K562 (cell line): ENCODE measurements at regions not wholly inside any gene's neighbourhood (a gene's known extent, or its start where the extent isn't known, plus 50 kb on each side); places are given as distances from the start of the nearest gene placed in this dataset.

ENCODE experiments used
- ATAC-seq: fragments of 200-7000 bp; cut with Tn5 transposase; 3 replicates; pipeline ENCODE4 v1.9.1; 2020; ENCODE audit warnings: moderate library complexity
- BruUV-seq: library from RNA; stranded (reverse); fragments of 400-500 nt; replicated peaks from 2 replicates; lab custom pipeline; 2021; lab: Mats Ljungman, UMichigan
- CTCF ChIA-PET: fragments of 300-600 bp; formaldehyde crosslinking; extraction: SDS; loops from one replicate; lab custom pipeline; 2021; ENCODE audit warnings: low intra/inter-chr PET ratio; lab: Yijun Ruan, JAX
- POLR2A ChIA-PET: fragments of 300-600, 350-650 bp; sonication (Branson Sonifier 250); formaldehyde crosslinking; extraction: SDS; loops from one replicate; lab custom pipeline; 2021; ENCODE audit warnings: antibody characterized with exemption, inconsistent platforms; lab: Yijun Ruan, JAX
- DNase-seq, 4 experiments: peaks; one replicate each; pipeline versions ENCODE4 v3.0.0 to v3.0.0-alpha.2; 2011 to 2018; ENCODE audit warnings: low spot score in 3 of 4, mixed read lengths in 3 of 4; ENCODE audit errors: extremely low read depth in 1 of 4
- FAIRE-seq: peaks from 2 replicates; lab custom pipeline; 2011; peaks lifted over from hg19 to GRCh38; lab: Jason Lieb, UNC
- H2AFZ ChIP-seq: 2 replicates; pipeline ENCODE4 v1.6.0; 2011; ENCODE audit warnings: low read depth, low read length, control low read depth, inconsistent platforms
- H3K27ac ChIP-seq: fragments of 200-600 bp; 3 replicates; pipeline ENCODE4 v1.8.0; 2011; ENCODE audit warnings: low read depth, mild to moderate bottlenecking, control low read depth, inconsistent platforms, low read length, moderate library complexity, mixed read lengths; ENCODE audit errors: extremely low read depth
- H3K27me3 ChIP-seq, 2 experiments: fragments of 300-600 bp in 1 of 2; 2 replicates in 1 of 2; 3 replicates in 1 of 2; pipeline versions ENCODE4 v1.6.0 to v1.8.0; 2011; ENCODE audit warnings: inconsistent platforms in 2 of 2, low read length in 2 of 2, mild to moderate bottlenecking in 1 of 2, mixed read lengths in 1 of 2, moderate library complexity in 1 of 2; ENCODE audit not compliant: control insufficient read depth in 2 of 2, insufficient read depth in 2 of 2
- H3K36me3 ChIP-seq: fragments of 300-600 bp; 3 replicates; pipeline ENCODE4 v1.8.0; 2011; ENCODE audit warnings: mild to moderate bottlenecking, low read length, inconsistent platforms; ENCODE audit not compliant: control insufficient read depth, insufficient read depth
- H3K4me1 ChIP-seq, 2 experiments: fragments of 200-600 bp in 1 of 2; replicated peaks in 1 of 2; 2 replicates in 1 of 2; 3 replicates in 1 of 2; pipeline versions ENCODE4 v1.5.1 to v1.8.0; 2011; ENCODE audit warnings: inconsistent platforms in 2 of 2, low read length in 2 of 2, mild to moderate bottlenecking in 1 of 2, mixed read lengths in 1 of 2, moderate library complexity in 1 of 2; ENCODE audit not compliant: control insufficient read depth in 2 of 2, insufficient read depth in 2 of 2
- H3K4me2 ChIP-seq: 2 replicates; pipeline ENCODE4 v1.6.1; 2011; ENCODE audit warnings: low read length, control low read depth, inconsistent platforms, mixed read lengths; ENCODE audit not compliant: insufficient read depth
- H3K4me3 ChIP-seq: fragments of 200-600 bp; sonication (generic), shearing (Covaris generic); 2 replicates; pipeline ENCODE4 v1.5.1; 2016; ENCODE audit warnings: control low read depth, inconsistent platforms
- H3K79me2 ChIP-seq: fragments of 200-600 bp; 3 replicates; pipeline ENCODE4 v1.8.0; 2011; ENCODE audit warnings: low read length, inconsistent platforms; ENCODE audit not compliant: control insufficient read depth, insufficient read depth
- H3K9ac ChIP-seq, 2 experiments: 2 replicates each; pipeline versions ENCODE4 v1.6.0 to v1.6.1; 2011; ENCODE audit warnings: low read depth in 2 of 2, low read length in 2 of 2, control low read depth in 1 of 2, inconsistent platforms in 1 of 2, mild to moderate bottlenecking in 1 of 2, mixed read lengths in 1 of 2; ENCODE audit not compliant: insufficient read depth in 1 of 2
- H3K9me1 ChIP-seq: one replicate; pipeline ENCODE4 v1.6.0; 2011; ENCODE audit warnings: inconsistent platforms, mild to moderate bottlenecking, low read length, moderate library complexity; ENCODE audit not compliant: control insufficient read depth, insufficient read depth
- H3K9me3 ChIP-seq: replicated peaks from 2 replicates; pipeline ENCODE4 v1.5.1; 2011; ENCODE audit warnings: low read depth, low read length, inconsistent platforms; ENCODE audit not compliant: control insufficient read depth, insufficient read depth
- H4K20me1 ChIP-seq: replicated peaks from 2 replicates; pipeline ENCODE4 v1.6.1; 2011; ENCODE audit warnings: low read length, inconsistent platforms, mixed read lengths; ENCODE audit not compliant: control insufficient read depth, insufficient read depth
- ETS2 ChIP-seq: IDR thresholded peaks from 2 replicates; pipeline ENCODE4 v1.6.1; 2016; ENCODE audit warnings: borderline replicate concordance, missing genetic modification characterization, mild to moderate bottlenecking, moderate library complexity, missing compliant biosample characterization; ENCODE audit not compliant: poor library complexity, severe bottlenecking
- FOS ChIP-seq: IDR thresholded peaks from 3 replicates; pipeline ENCODE4 v1.6.1; 2011; ENCODE audit not compliant: insufficient read length; ENCODE audit errors: extremely low read depth
- LEF1 ChIP-seq: fragments of 450-650 bp; IDR thresholded peaks from 2 replicates; pipeline ENCODE4 v1.6.1; 2016; ENCODE audit warnings: mild to moderate bottlenecking
- PATZ1 ChIP-seq: fragments of 250-450 bp; sonication (Bioruptor Pico); IDR thresholded peaks from 2 replicates; pipeline ENCODE4 v1.5.0; 2020; ENCODE audit warnings: mild to moderate bottlenecking, borderline replicate concordance
- PCBP2 ChIP-seq: fragments of 200-400 bp; formaldehyde crosslinking; IDR thresholded peaks from 2 replicates; pipeline ENCODE4 v1.6.1; 2018; ENCODE audit warnings: low read length, low read depth, mild to moderate bottlenecking, moderate library complexity; ENCODE audit not compliant: poor library complexity, severe bottlenecking
- PYGO2 ChIP-seq: fragments of 450-650 bp; IDR thresholded peaks from 2 replicates; pipeline ENCODE4 v1.6.1; 2016; ENCODE audit warnings: mild to moderate bottlenecking, missing genetic modification characterization, moderate library complexity, missing compliant biosample characterization
- RBM14 ChIP-seq: fragments of 200-400 bp; formaldehyde crosslinking; IDR thresholded peaks from 2 replicates; pipeline ENCODE4 v1.6.1; 2018; ENCODE audit warnings: low read depth, mild to moderate bottlenecking, low read length, moderate library complexity, borderline replicate concordance; ENCODE audit not compliant: insufficient read depth
- SOX6 ChIP-seq: fragments of 450-650 bp; IDR thresholded peaks from 2 replicates; pipeline ENCODE4 v1.6.1; 2014; ENCODE audit warnings: mild to moderate bottlenecking
- SRF ChIP-seq, 2 experiments: fragments of 250-450, 450-650 bp in 1 of 2; sonication (Bioruptor Pico) in 1 of 2; sonication (generic) in 1 of 2; formaldehyde crosslinking; IDR thresholded peaks; 2 replicates each; pipeline versions ENCODE4 v1.5.0 to v1.5.1; 2020 to 2022; ENCODE audit warnings: mild to moderate bottlenecking in 1 of 2, missing genetic modification reagents in 1 of 2
- TSHZ1 ChIP-seq: fragments of 250-450 bp; sonication (Bioruptor Pico); IDR thresholded peaks from 2 replicates; pipeline ENCODE4 v1.4.0; 2020; ENCODE audit warnings: mild to moderate bottlenecking, moderate library complexity
- ZKSCAN3 ChIP-seq: fragments of 250-450 bp; sonication (Bioruptor Pico); IDR thresholded peaks from 2 replicates; pipeline ENCODE4 v1.4.0; 2020
- ZNF121 ChIP-seq: sonication (generic); formaldehyde crosslinking; conservative IDR thresholded peaks from 2 replicates; pipeline ENCODE4 v1.8.0; 2022; ENCODE audit warnings: missing genetic modification reagents
- ZNF140 ChIP-seq: fragments of 250-450 bp; sonication (Bioruptor Pico); IDR thresholded peaks from 2 replicates; pipeline ENCODE4 v1.8.0; 2021; ENCODE audit warnings: moderate library complexity, mild to moderate bottlenecking, inconsistent platforms
- ZNF175 ChIP-seq: fragments of 200-800 bp; sonication (Bioruptor generic); IDR thresholded peaks from 2 replicates; pipeline ENCODE4 v1.6.1; 2016; ENCODE audit warnings: low read depth, mild to moderate bottlenecking, missing genetic modification characterization, missing compliant biosample characterization
- ZNF217 ChIP-seq: sonication (generic); formaldehyde crosslinking; IDR thresholded peaks from 2 replicates; pipeline ENCODE4 v1.8.0; 2022; ENCODE audit warnings: mild to moderate bottlenecking, missing genetic modification reagents
- WGBS: fragments of 100-300 bp; shearing (Covaris generic); methylation state at CpG from one replicate; pipeline ENCODE4 v1.1.6; 2016; ENCODE audit warnings: low coverage, mixed read lengths; ENCODE audit not compliant: insufficient coverage; ENCODE audit errors: missing lambda C conversion rate; 5-methylcytosine and 5-hydroxymethylcytosine counted together
- in situ Hi-C: fragments of 300-500 bp; cut with MboI; formaldehyde crosslinking; loops from 4 replicates; pipeline ENCODE4 v1.15.0; 2018; ENCODE audit warnings: inconsistent platforms, mixed read lengths
- intact Hi-C: fragments of 100-400 bp; cut with micrococcal nuclease; formaldehyde crosslinking; loops from 2 replicates; pipeline ENCODE4 v1.14.2; 2022
- TF ChIP-seq, protein P1 (sequence below), 2 experiments: fragments of 450-650 bp in 1 of 2; sonication (generic) in 1 of 2; formaldehyde crosslinking in 1 of 2; IDR thresholded peaks in 1 of 2; conservative IDR thresholded peaks in 1 of 2; 2 replicates each; pipeline versions ENCODE4 v1.6.1 to v1.8.1; 2016 to 2023; ENCODE audit warnings: mild to moderate bottlenecking in 2 of 2, moderate library complexity in 2 of 2, inconsistent platforms in 1 of 2, missing genetic modification reagents in 1 of 2

DNA sequence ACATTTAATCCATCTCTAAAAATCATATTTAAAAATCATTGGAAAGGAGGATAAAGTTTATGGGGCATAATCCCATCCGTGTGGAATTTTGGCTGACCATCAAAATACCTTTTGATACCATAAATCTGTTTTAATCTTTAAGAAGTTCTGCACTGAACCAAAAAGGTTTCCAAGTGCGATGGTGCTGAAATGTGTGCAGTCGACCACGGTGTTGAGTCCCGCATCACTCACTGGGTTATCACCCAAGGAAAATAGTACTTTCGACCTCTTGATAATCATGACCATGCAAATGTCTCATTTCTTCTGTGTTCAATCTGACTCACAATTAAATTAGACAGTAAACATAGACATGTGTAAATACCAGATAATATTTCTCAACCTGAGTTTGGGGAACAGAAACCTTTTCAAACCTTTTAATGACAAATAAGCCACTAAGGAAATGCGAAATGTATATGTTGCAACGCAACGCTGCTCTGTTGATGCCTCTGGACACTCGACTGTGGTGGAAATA is 62.0 kb upstream of the CDH6 start:
- no peak overlapping the region for H3K9ac ChIP-seq
- no peaks in the 10 kb centered on the region for H4K20me1 ChIP-seq
- no TSS peak for BruUV-seq
- no peak for DNase-seq
- CTCF ChIA-PET: no interaction called here
- no peak overlapping the region for H2AFZ ChIP-seq
- no peaks in the 10 kb centered on the region for H3K79me2 ChIP-seq
- ATAC-seq: no peak
- no peak overlapping the region for H3K27ac ChIP-seq
- TF ChIP-seq, protein P1, sequence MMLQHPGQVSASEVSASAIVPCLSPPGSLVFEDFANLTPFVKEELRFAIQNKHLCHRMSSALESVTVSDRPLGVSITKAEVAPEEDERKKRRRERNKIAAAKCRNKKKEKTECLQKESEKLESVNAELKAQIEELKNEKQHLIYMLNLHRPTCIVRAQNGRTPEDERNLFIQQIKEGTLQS (IDR thresholded peaks at IDR 0.05): no peak
- TF ChIP-seq, protein P1 (CRISPR knock-in tag; conservative IDR thresholded peaks at IDR 0.05): no peak
- TF ChIP-seq ZNF217 (CRISPR knock-in tag) (no peak), SRF (CRISPR knock-in tag; IDR thresholded peaks at IDR 0.05) (no peak), ZNF175 (CRISPR knock-in tag) (no peak), PCBP2 (no peak), PYGO2 (no peak), FOS (no peak), ZNF140 (CRISPR knock-in tag) (no peak), LEF1 (no peak), TSHZ1 (CRISPR knock-in tag) (no peak), ZKSCAN3 (no peak), PATZ1 (CRISPR knock-in tag) (no peak), SOX6 (no peak), RBM14 (no peak), ETS2 (no peak), ZNF121 (CRISPR knock-in tag) (no peak)
- in situ Hi-C loops: no loop called here
- H3K4me3 ChIP-seq: no peak overlapping the region
- H3K36me3 ChIP-seq: no peaks in the 10 kb centered on the region
- H3K9me1 ChIP-seq: no peaks in the 10 kb centered on the region
- no peak for FAIRE-seq
- POLR2A ChIA-PET: no interaction called here
- no peak overlapping the region for H3K4me2 ChIP-seq
- no peaks in the 10 kb centered on the region for H3K27me3 ChIP-seq
- intact Hi-C loops: no loop called here
- no peaks in the 10 kb centered on the region for H3K4me1 ChIP-seq
- H3K9me3 ChIP-seq: no peaks in the 10 kb centered on the region
- 1% methylated on average over 10 of the region's 10 CpGs for WGBS
